SK-N-MC (cell line): ENCODE measurements at regions not wholly inside any gene's neighbourhood (a gene's known extent, or its start where the extent isn't known, plus 50 kb on each side); places are given as distances from the start of the nearest gene placed in this dataset.

Source experiments
- DNase-seq: peaks from one replicate; pipeline ENCODE4 v3.0.0-alpha.2; 2011; ENCODE audit warnings: low read depth, low spot score
- H3K27ac ChIP-seq: fragments of 200-600 bp; sonication (generic); 2 replicates; pipeline ENCODE4 v1.5.1; 2016; ENCODE audit warnings: mixed run types
- H3K36me3 ChIP-seq: fragments of 200-600 bp; sonication (generic); 2 replicates; pipeline ENCODE4 v1.6.1; 2017; ENCODE audit warnings: antibody characterized with exemption, low read length, mixed read lengths; ENCODE audit not compliant: insufficient read depth
- H3K4me3 ChIP-seq: fragments of 200-600 bp; sonication (generic); 2 replicates; pipeline ENCODE4 v1.5.1; 2016
- H3K9ac ChIP-seq: fragments of 200-600 bp; sonication (generic); 2 replicates; pipeline ENCODE4 v1.8.0; 2017; ENCODE audit warnings: mixed run types, mixed read lengths; ENCODE audit not compliant: insufficient read length
- H3K9me3 ChIP-seq: fragments of 200-600 bp; sonication (generic); 2 replicates; pipeline ENCODE4 v1.6.1; 2017; ENCODE audit warnings: low read depth, mild to moderate bottlenecking, antibody characterized with exemption, low read length, moderate library complexity, mixed read lengths
- EZH2 ChIP-seq: fragments of 200-600 bp; sonication (generic); IDR thresholded peaks from one replicate; pipeline ENCODE4 v1.6.1; 2017; ENCODE audit warnings: antibody characterized with exemption
- FOXP2 ChIP-seq: optimal IDR thresholded peaks from 2 replicates; pipeline ENCODE3; 2011; ENCODE audit warnings: mild to moderate bottlenecking, moderate library complexity; ENCODE audit not compliant: insufficient read depth; ENCODE audit errors: extremely low read length, control extremely low read depth
- POLR2AphosphoS5 ChIP-seq: IDR thresholded peaks from 2 replicates; pipeline ENCODE4 v1.6.1; 2012; ENCODE audit warnings: mild to moderate bottlenecking, low read depth, low read length, borderline replicate concordance

- Histone ChIP-seq H3K36me3 (no peaks in the 10 kb centered on the region), H3K27ac (no peak overlapping the region), H3K9me3 (no peaks in the 10 kb centered on the region), H3K4me3 (no peak overlapping the region), H3K9ac (no peak overlapping the region)
- TF ChIP-seq FOXP2: no peak
- no peak for TF ChIP-seq POLR2AphosphoS5
- TF ChIP-seq EZH2: no peak
- no peak for DNase-seq
Measured at GRCh38 chr5:2532809-2533208, 218.7 kb downstream of the IRX2 start.

- TF ChIP-seq EZH2 (no peak), POLR2AphosphoS5 (no peak), FOXP2 (no peak)
- no peak overlapping the region for H3K27ac ChIP-seq
- no peaks in the 10 kb centered on the region for H3K9me3 ChIP-seq
Measured at GRCh38 chr5:2531318-2531717, 220.2 kb downstream of the IRX2 start.

GRCh38 chr5:2530609-2531008, 220.9 kb downstream of the IRX2 start:
- no peak overlapping the region for H3K9ac ChIP-seq
- TF ChIP-seq EZH2: no peak
- no peak for TF ChIP-seq FOXP2
- TF ChIP-seq POLR2AphosphoS5: no peak
- no peak for DNase-seq
- no peaks in the 10 kb centered on the region for H3K36me3 ChIP-seq
- H3K27ac ChIP-seq: no peak overlapping the region
- no peak overlapping the region for H3K4me3 ChIP-seq
- H3K9me3 ChIP-seq: no peaks in the 10 kb centered on the region

More at GRCh38 chr5:2531318-2531717, 220.2 kb downstream of the IRX2 start:
- DNase-seq: no peak
- Histone ChIP-seq H3K36me3 (no peaks in the 10 kb centered on the region), H3K4me3 (no peak overlapping the region), H3K9ac (no peak overlapping the region)

- H3K36me3 ChIP-seq: no peaks in the 10 kb centered on the region
- H3K4me3 ChIP-seq: no peak overlapping the region
- DNase-seq: no peak
- no peaks in the 10 kb centered on the region for H3K9me3 ChIP-seq
- TF ChIP-seq FOXP2: no peak
- no peak for TF ChIP-seq POLR2AphosphoS5
- no peak for TF ChIP-seq EZH2
- H3K9ac ChIP-seq: no peak overlapping the region
- no peak overlapping the region for H3K27ac ChIP-seq
Measured at GRCh38 chr5:2529371-2530092, 221.9 kb downstream of the IRX2 start.

GRCh38 chr5:2525351-2525750, 226.1 kb downstream of the IRX2 start:
- Histone ChIP-seq H3K9me3 (no peaks in the 10 kb centered on the region), H3K27ac (no peak overlapping the region), H3K9ac (no peak overlapping the region), H3K4me3 (no peak overlapping the region), H3K36me3 (no peaks in the 10 kb centered on the region)
- no peak for TF ChIP-seq EZH2
- TF ChIP-seq FOXP2: no peak
- TF ChIP-seq POLR2AphosphoS5: no peak
- DNase-seq: no peak

DNA sequence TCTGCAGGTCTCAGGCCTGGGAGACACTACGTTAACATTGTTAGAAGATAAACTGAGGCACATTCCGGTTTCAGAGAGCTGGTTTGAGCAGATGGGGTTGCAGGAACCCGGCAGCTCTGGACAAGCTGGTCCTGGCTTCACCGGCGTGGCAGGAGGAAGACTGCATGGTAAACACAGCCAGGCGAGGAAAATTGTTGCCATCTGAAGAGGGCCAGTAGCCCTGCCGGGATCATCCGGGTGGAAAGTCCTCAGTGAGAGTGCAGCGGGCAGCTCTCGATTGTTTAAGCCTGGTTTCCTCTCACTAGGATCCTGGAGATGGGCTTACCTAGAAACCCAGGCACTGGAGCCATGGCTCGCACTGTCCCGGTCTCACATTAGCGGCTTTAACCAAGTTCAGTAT, 226.9 kb downstream of the IRX2 start:
- no peak overlapping the region for H3K4me3 ChIP-seq
- no peak overlapping the region for H3K27ac ChIP-seq
- H3K36me3 ChIP-seq: no peaks in the 10 kb centered on the region
- TF ChIP-seq FOXP2 (no peak), POLR2AphosphoS5 (no peak), EZH2 (no peak)
- H3K9me3 ChIP-seq: no peaks in the 10 kb centered on the region
- no peak for DNase-seq
- no peak overlapping the region for H3K9ac ChIP-seq

DNA sequence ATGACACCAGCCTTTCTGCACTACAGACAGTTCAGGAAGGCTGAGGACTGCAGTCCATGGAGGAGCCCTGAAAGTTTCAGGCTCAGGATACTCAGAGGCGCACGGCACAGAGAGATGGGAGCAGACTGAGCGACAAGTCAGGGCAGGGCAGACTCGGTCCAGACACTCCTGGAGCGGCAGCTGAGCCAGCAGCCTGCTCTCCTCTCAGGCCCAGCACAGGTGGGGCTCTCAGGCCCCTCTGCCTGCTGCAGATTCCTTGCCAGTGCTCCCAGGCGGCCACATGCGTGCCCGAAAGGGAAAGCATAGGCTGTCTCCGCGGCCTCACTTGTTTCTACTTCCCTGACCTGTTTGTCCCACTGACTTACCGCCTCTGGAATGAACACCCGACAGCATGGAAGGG, 228.3 kb downstream of the IRX2 start:
- no peak overlapping the region for H3K9ac ChIP-seq
- no peak for DNase-seq
- H3K36me3 ChIP-seq: no peaks in the 10 kb centered on the region
- no peaks in the 10 kb centered on the region for H3K9me3 ChIP-seq
- H3K27ac ChIP-seq: no peak overlapping the region
- TF ChIP-seq FOXP2 (no peak), POLR2AphosphoS5 (no peak), EZH2 (no peak)
- no peak overlapping the region for H3K4me3 ChIP-seq

DNA sequence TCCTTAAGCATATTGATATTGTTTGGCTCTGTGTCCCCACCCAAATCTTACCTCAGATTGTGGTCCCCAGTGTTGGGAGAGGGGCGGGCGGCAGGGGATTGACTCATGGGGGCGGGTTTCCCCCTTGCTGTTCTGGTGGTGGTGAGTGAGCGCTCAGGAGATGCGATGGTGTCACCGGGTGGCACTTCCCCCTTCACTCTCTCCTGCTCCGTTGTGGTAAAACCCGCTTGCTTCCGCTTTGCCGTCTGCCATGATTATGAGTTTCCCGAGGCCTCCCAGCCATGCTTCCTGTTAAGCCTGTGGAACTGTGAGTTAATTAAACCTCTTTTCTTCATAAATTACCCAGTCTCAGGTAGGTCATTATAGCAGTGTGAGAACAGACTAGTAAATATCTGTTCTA, 229.1 kb downstream of the IRX2 start:
- no peak overlapping the region for H3K27ac ChIP-seq
- H3K4me3 ChIP-seq: no peak overlapping the region
- H3K36me3 ChIP-seq: no peaks in the 10 kb centered on the region
- TF ChIP-seq EZH2 (no peak), FOXP2 (no peak), POLR2AphosphoS5 (no peak)
- DNase-seq: no peak
- no peaks in the 10 kb centered on the region for H3K9me3 ChIP-seq
- H3K9ac ChIP-seq: no peak overlapping the region

- no peak overlapping the region for H3K4me3 ChIP-seq
- no peaks in the 10 kb centered on the region for H3K9me3 ChIP-seq
- H3K27ac ChIP-seq: no peak overlapping the region
Measured at GRCh38 chr5:2519153-2519552, 232.3 kb downstream of the IRX2 start.

More at GRCh38 chr5:2519153-2519552, 232.3 kb downstream of the IRX2 start:
- Histone ChIP-seq H3K36me3 (no peaks in the 10 kb centered on the region), H3K9ac (no peak overlapping the region)
- no peak for DNase-seq
- TF ChIP-seq POLR2AphosphoS5 (no peak), FOXP2 (no peak), EZH2 (no peak)
